NCI-H2107 (cell line): ENCODE measurements at regions not wholly inside any gene's neighbourhood (a gene's known extent, or its start where the extent isn't known, plus 50 kb on each side); places are given as distances from the start of the nearest gene placed in this dataset.

Experiments used
- DNase-seq: peaks from one replicate; lab custom pipeline; 2025; lab: John Stamatoyannopoulos, UW

GRCh38 chr13:30107521-30108136 is 199.7 kb downstream of the KATNAL1 start:
- DNase-seq: no peak

- DNase-seq: no peak
Observed at GRCh38 chr13:30107121-30107520, 200.2 kb downstream of the KATNAL1 start.

GRCh38 chr13:30105381-30105780 is 202.0 kb downstream of the KATNAL1 start:
- DNase-seq: no peak

GRCh38 chr13:30103161-30103840 is 204.1 kb downstream of the KATNAL1 start:
- no peak for DNase-seq

- no peak for DNase-seq
Observed at GRCh38 chr13:30100226-30100625, 207.1 kb downstream of the KATNAL1 start.

GRCh38 chr13:30097701-30098100 is 209.7 kb downstream of the KATNAL1 start:
- DNase-seq: no peak

- no peak for DNase-seq
Observed at GRCh38 chr13:30097089-30097488, 210.3 kb downstream of the KATNAL1 start.

GRCh38 chr13:30094015-30094414 is 213.3 kb downstream of the KATNAL1 start:
- no peak for DNase-seq

GRCh38 chr13:30093236-30093635 is 214.1 kb downstream of the KATNAL1 start:
- no peak for DNase-seq

- DNase-seq: no peak
Observed at GRCh38 chr13:30091691-30092090, 215.7 kb downstream of the KATNAL1 start.

GRCh38 chr13:30091035-30091434 is 216.3 kb downstream of the KATNAL1 start:
- no peak for DNase-seq

- DNase-seq: no peak
Observed at GRCh38 chr13:30088312-30088855, 219.0 kb downstream of the KATNAL1 start.

GRCh38 chr13:30085087-30085486 is 222.3 kb downstream of the KATNAL1 start:
- no peak for DNase-seq

- DNase-seq: no peak
Observed at GRCh38 chr13:30082391-30082790, 225.0 kb downstream of the KATNAL1 start.

- no peak for DNase-seq
Observed at GRCh38 chr13:30081331-30081730, 226.0 kb downstream of the KATNAL1 start.

- DNase-seq: no peak
Observed at GRCh38 chr13:30079501-30079900, 227.8 kb downstream of the KATNAL1 start.

GRCh38 chr13:30078059-30078458 is 227.6 kb upstream of the UBL3 start:
- no peak for DNase-seq

GRCh38 chr13:30077240-30077735 is 226.9 kb upstream of the UBL3 start:
- DNase-seq: no peak

- DNase-seq: no peak
Observed at GRCh38 chr13:30074955-30075614, 224.7 kb upstream of the UBL3 start.

GRCh38 chr13:30074431-30074830 is 224.0 kb upstream of the UBL3 start:
- DNase-seq: no peak

- no peak for DNase-seq
Observed at GRCh38 chr13:30072818-30073186, 222.4 kb upstream of the UBL3 start.

GRCh38 chr13:30071969-30072817 is 221.8 kb upstream of the UBL3 start:
- DNase-seq: no peak
